Lung (tissue), 11 donors: ENCODE measurements at regions not wholly inside any gene's neighbourhood (a gene's known extent, or its start where the extent isn't known, plus 50 kb on each side); places are given as distances from the start of the nearest gene placed in this dataset.

ENCODE experiments used
- ATAC-seq: fragments of 200-7000 bp; cut with Tn5 transposase; one replicate; pipeline ENCODE4 v1.9.1; 2020; ENCODE audit warnings: moderate number of reproducible peaks; ENCODE audit not compliant: insufficient read depth, low FRiP score
- DNase-seq, 3 donors: peaks; one replicate each; pipeline ENCODE4 v3.0.0-alpha.2; 2013 to 2017
- H3K27ac ChIP-seq, 2 donors: one replicate each; pipeline ENCODE4 v1.5.1; 2013; ENCODE audit warnings: mild to moderate bottlenecking in 2 of 2, moderate library complexity in 2 of 2, control low read depth in 1 of 2, inconsistent platforms in 1 of 2, low read depth in 1 of 2, low read length in 1 of 2
- H3K27me3 ChIP-seq, 3 donors: one replicate each; pipeline ENCODE4 v1.5.1; 2013; ENCODE audit warnings: low read length in 2 of 3; ENCODE audit not compliant: control insufficient read depth in 3 of 3, insufficient read depth in 3 of 3
- H3K36me3 ChIP-seq, 4 donors: one replicate each; pipeline ENCODE4 v1.5.1; 2013; ENCODE audit warnings: low read length in 4 of 4, mild to moderate bottlenecking in 1 of 4, moderate library complexity in 1 of 4; ENCODE audit not compliant: control insufficient read depth in 4 of 4, insufficient read depth in 4 of 4
- H3K4me1 ChIP-seq, 5 donors: one replicate each; pipeline ENCODE4 v1.5.1; 2013; ENCODE audit warnings: low read length in 5 of 5, mild to moderate bottlenecking in 2 of 5, moderate library complexity in 1 of 5; ENCODE audit not compliant: control insufficient read depth in 5 of 5, insufficient read depth in 5 of 5
- H3K4me3 ChIP-seq: one replicate; pipeline ENCODE4 v1.5.1; 2013; ENCODE audit warnings: mild to moderate bottlenecking, control low read depth, moderate library complexity
- H3K9ac ChIP-seq, 2 donors: one replicate each; pipeline ENCODE4 v1.5.1; 2013; ENCODE audit warnings: low read length in 2 of 2, control low read depth in 1 of 2; ENCODE audit not compliant: insufficient read depth in 1 of 2
- H3K9me3 ChIP-seq, 4 donors: one replicate each; pipeline ENCODE4 v1.5.1; 2013; ENCODE audit warnings: low read length in 3 of 4, mild to moderate bottlenecking in 1 of 4, moderate library complexity in 1 of 4; ENCODE audit not compliant: control insufficient read depth in 4 of 4, insufficient read depth in 3 of 4
- CTCF ChIP-seq: IDR thresholded peaks from 2 replicates; pipeline ENCODE4 v1.5.1; 2012; ENCODE audit warnings: mild to moderate bottlenecking; ENCODE audit errors: control extremely low read depth, extremely low read depth
- WGBS, 2 donors: extraction: QIAGEN DNeasy Blood & Tissue Kit; methylation state at CpG; one replicate each; pipeline ENCODE4 v1.1.7; 2013; 5-methylcytosine and 5-hydroxymethylcytosine counted together
- donor health status: control.
- donor health status: control.
- donor health status: Bipolar disorder and iron deficiency.
- donor health status: healthy.
- donor health status: DM: yes; HTN: yes; CAD: no.

GRCh38 chr1:62962014-62962812 lies 178.3 kb downstream of the ATG4C start:
- no peaks in the 10 kb centered on the region for H3K9me3 ChIP-seq
- no peak overlapping the region for H3K27ac ChIP-seq
- no peaks in the 10 kb centered on the region for H3K4me1 ChIP-seq
- H3K9ac ChIP-seq: no peak overlapping the region
- ATAC-seq (no peak), DNase-seq (no peak)
- 63 to 75% methylated on average over 4 of the region's 4 CpGs for WGBS, 2 donors
- TF ChIP-seq CTCF: no peak
- H3K36me3 ChIP-seq: no peaks in the 10 kb centered on the region
- H3K4me3 ChIP-seq: no peak overlapping the region
- H3K27me3 ChIP-seq: peaks cover 0 to 6% (median 4%) of the 10 kb centered on the region in 3 donors

- DNase-seq (peak; percentile 32 to 44 (median 42)), ATAC-seq (no peak)
- Histone ChIP-seq H3K27ac (no peak overlapping the region), H3K4me1 (no peaks in the 10 kb centered on the region), H3K36me3 (no peaks in the 10 kb centered on the region), H3K9ac (no peak overlapping the region), H3K27me3 (peaks cover 0 to 6% (median 4%) of the 10 kb centered on the region in 3 donors), H3K9me3 (no peaks in the 10 kb centered on the region), H3K4me3 (no peak overlapping the region)
- WGBS, 2 donors: 25 to 31% methylated on average over 10 of the region's 10 CpGs
- no peak for TF ChIP-seq CTCF
These were observed 179.2 kb downstream of the ATG4C start for GRCh38 chr1:62962901-62963776.

- Histone ChIP-seq H3K36me3 (no peaks in the 10 kb centered on the region), H3K9me3 (no peaks in the 10 kb centered on the region), H3K9ac (no peak overlapping the region), H3K4me1 (no peaks in the 10 kb centered on the region), H3K27ac (no peak overlapping the region), H3K4me3 (no peak overlapping the region), H3K27me3 (peaks cover 0 to 6% (median 4%) of the 10 kb centered on the region in 3 donors)
- ATAC-seq (no peak), DNase-seq (no peak)
- WGBS, 2 donors: 77 to 79% methylated on average over 3 of the region's 3 CpGs
- TF ChIP-seq CTCF: no peak
These were observed 180.2 kb downstream of the ATG4C start for GRCh38 chr1:62964141-62964540.
